Activated CD8-positive, alpha-beta memory T cell treated with anti-CD3 and anti-CD28 coated beads for 1 hour (primary cell): ENCODE measurements at regions not wholly inside any gene's neighbourhood (a gene's known extent, or its start where the extent isn't known, plus 50 kb on each side); places are given as distances from the start of the nearest gene placed in this dataset.
"Not testable (repeated sequence)": the region's sequence is repeated elsewhere in the genome, so short reads cannot be mapped to it uniquely, and the experiment has no call there.

Experiments
- DNase-seq, 2 donors: peaks; one replicate each; pipeline ENCODE4 v3.0.0-alpha.2; 2020; ENCODE audit warnings: low read depth in 1 of 2; ENCODE audit errors: extremely low read depth in 1 of 2

GRCh38 chr1:88474555-88475304 lies 209.3 kb upstream of the PKN2 start:
- DNase-seq, result no peak

GRCh38 chr1:88484881-88485280 lies 199.2 kb upstream of the PKN2 start:
- no peak for DNase-seq

GRCh38 chr1:88488237-88488636 lies 195.8 kb upstream of the PKN2 start:
- DNase-seq, result no peak

- DNase-seq, result no peak
These were observed 193.4 kb upstream of the PKN2 start for GRCh38 chr1:88490676-88491075.

GRCh38 chr1:88499671-88500070 lies 184.4 kb upstream of the PKN2 start:
- no peak for DNase-seq

- no peak for DNase-seq
These were observed 181.2 kb upstream of the PKN2 start for GRCh38 chr1:88502886-88503285.

- no peak for DNase-seq
These were observed 180.4 kb upstream of the PKN2 start for GRCh38 chr1:88503646-88504045.

GRCh38 chr1:88504601-88505000 lies 179.5 kb upstream of the PKN2 start:
- no peak for DNase-seq

- DNase-seq, result no peak
These were observed 174.7 kb upstream of the PKN2 start for GRCh38 chr1:88509379-88509778.

GRCh38 chr1:88514544-88515060 lies 169.5 kb upstream of the PKN2 start:
- DNase-seq, result no peak

GRCh38 chr1:88517499-88517898 lies 166.6 kb upstream of the PKN2 start:
- DNase-seq, result not testable (repeated sequence)

- DNase-seq, result no peak
These were observed 164.9 kb upstream of the PKN2 start for GRCh38 chr1:88519156-88519555.

- no peak for DNase-seq
These were observed 160.1 kb upstream of the PKN2 start for GRCh38 chr1:88523854-88524528.

- DNase-seq, result no peak
These were observed 157.6 kb upstream of the PKN2 start for GRCh38 chr1:88526456-88526855.

GRCh38 chr1:88528792-88529191 lies 155.3 kb upstream of the PKN2 start:
- no peak for DNase-seq

- DNase-seq, result no peak
These were observed 154.5 kb upstream of the PKN2 start for GRCh38 chr1:88529581-88529980.

GRCh38 chr1:88530246-88530645 lies 153.8 kb upstream of the PKN2 start:
- DNase-seq, result no peak

GRCh38 chr1:88537787-88538186 lies 146.3 kb upstream of the PKN2 start:
- DNase-seq, result no peak

- DNase-seq, result no peak
These were observed 145.7 kb upstream of the PKN2 start for GRCh38 chr1:88538222-88538899.

GRCh38 chr1:88540255-88540654 lies 143.8 kb upstream of the PKN2 start:
- no peak for DNase-seq

GRCh38 chr1:88541596-88541995 lies 142.5 kb upstream of the PKN2 start:
- DNase-seq, result no peak

- DNase-seq, result no peak
These were observed 139.9 kb upstream of the PKN2 start for GRCh38 chr1:88544195-88544594.
